Spleen (tissue), 7 donors: ENCODE measurements at regions not wholly inside any gene's neighbourhood (a gene's known extent, or its start where the extent isn't known, plus 50 kb on each side); places are given as distances from the start of the nearest gene placed in this dataset.

Experiments used
- CTCF ChIP-seq, 11 experiments: fragments of 200-600 bp in 7 of 11; fragments of 450-650 bp in 4 of 11; sonication (generic) in 4 of 11; IDR thresholded peaks in 8 of 11; conservative IDR thresholded peaks in 3 of 11; 1 replicate in 7 of 11; 2 replicates in 4 of 11; pipeline versions ENCODE4 v1.4.0 to v1.8.0; 2016 to 2021; ENCODE audit warnings: antibody characterized with exemption in 11 of 11, inconsistent platforms in 4 of 11, mild to moderate bottlenecking in 1 of 11
- POLR2AphosphoS5 ChIP-seq, 3 donors: sonication (generic); formaldehyde crosslinking; IDR thresholded peaks; one replicate each; pipeline ENCODE4 v1.5.1; 2017; ENCODE audit warnings: antibody characterized with exemption in 3 of 3
- donor health status: DM: no; HTN: no; CAD: no; lungs with moderate emphysema.
- donor health status: DM: no; HTN: no; CAD: no.
- donor health status: DM: no; HTN: no; CAD: no.

GRCh38 chr4:41320278-41320677 is 63.5 kb downstream of the UCHL1 start:
- no peak for TF ChIP-seq CTCF (IDR thresholded peaks at IDR 0.05 in 8 of 11, conservative IDR thresholded peaks at IDR 0.05 in 3 of 11)
- no peak for TF ChIP-seq POLR2AphosphoS5 (IDR thresholded peaks at IDR 0.05)
